ENCODE measurements at regions not wholly inside any gene's neighbourhood (a gene's known extent, or its start where the extent isn't known, plus 50 kb on each side); places are given as distances from the start of the nearest gene placed in this dataset.

- H3K9me3 ChIP-seq = no peaks in the 10 kb centered on the region
- no peak for TF ChIP-seq CTCF (IDR thresholded peaks at IDR 0.05)
- no peak for TF ChIP-seq POLR2A (IDR thresholded peaks at IDR 0.05)
- H3K27ac ChIP-seq = no peak overlapping the region
- intact Hi-C loops (cut with DNase I; ENCODE audit: low total_unique reads) = no loop called here
- H3K4me3 ChIP-seq = no peak overlapping the region
- no peaks in the 10 kb centered on the region for H3K4me1 ChIP-seq
- no peaks in the 10 kb centered on the region for H3K27me3 ChIP-seq
- H3K36me3 ChIP-seq = no peaks in the 10 kb centered on the region
- no peak for DNase-seq
Measured at GRCh38 chr2:53018825-53019425, 748.7 kb upstream of the CHAC2 start.

GRCh38 chr2:53006980-53007379, 760.6 kb upstream of the CHAC2 start:
- no peak for DNase-seq
- intact Hi-C loops (cut with DNase I; ENCODE audit: low total_unique reads) = no loop called here
- H3K36me3 ChIP-seq = no peaks in the 10 kb centered on the region
- no peak overlapping the region for H3K27ac ChIP-seq
- no peaks in the 10 kb centered on the region for H3K4me1 ChIP-seq
- TF ChIP-seq POLR2A (IDR thresholded peaks at IDR 0.05) (no peak), CTCF (IDR thresholded peaks at IDR 0.05) (no peak)
- H3K4me3 ChIP-seq = no peak overlapping the region
- H3K9me3 ChIP-seq = no peaks in the 10 kb centered on the region
- H3K27me3 ChIP-seq = no peaks in the 10 kb centered on the region

- no peaks in the 10 kb centered on the region for H3K9me3 ChIP-seq
- intact Hi-C loops (cut with DNase I; ENCODE audit: low total_unique reads) = no loop called here
- no peak for TF ChIP-seq POLR2A (IDR thresholded peaks at IDR 0.05)
- DNase-seq = no peak
- H3K4me3 ChIP-seq = no peak overlapping the region
- H3K27me3 ChIP-seq = no peaks in the 10 kb centered on the region
- no peaks in the 10 kb centered on the region for H3K4me1 ChIP-seq
- H3K27ac ChIP-seq = no peak overlapping the region
- H3K36me3 ChIP-seq = no peaks in the 10 kb centered on the region
Measured at GRCh38 chr2:53004413-53004812, 763.2 kb upstream of the CHAC2 start.

- H3K9me3 ChIP-seq = no peaks in the 10 kb centered on the region
- H3K4me3 ChIP-seq = no peak overlapping the region
- H3K4me1 ChIP-seq = no peaks in the 10 kb centered on the region
- no peak overlapping the region for H3K27ac ChIP-seq
- H3K36me3 ChIP-seq = no peaks in the 10 kb centered on the region
- H3K27me3 ChIP-seq = no peaks in the 10 kb centered on the region
- intact Hi-C loops (cut with DNase I; ENCODE audit: low total_unique reads) = no loop called here
- no peak for DNase-seq
- no peak for TF ChIP-seq CTCF (IDR thresholded peaks at IDR 0.05)
- no peak for TF ChIP-seq POLR2A (IDR thresholded peaks at IDR 0.05)
Measured at GRCh38 chr2:52995424-52995823, 772.2 kb upstream of the CHAC2 start.

- intact Hi-C loops (cut with DNase I; ENCODE audit: low total_unique reads) = no loop called here
- Histone ChIP-seq H3K36me3 (no peaks in the 10 kb centered on the region), H3K27ac (no peak overlapping the region), H3K4me3 (no peak overlapping the region), H3K9me3 (no peaks in the 10 kb centered on the region), H3K4me1 (no peaks in the 10 kb centered on the region), H3K27me3 (no peaks in the 10 kb centered on the region)
- DNase-seq = no peak
- TF ChIP-seq POLR2A (IDR thresholded peaks at IDR 0.05) (no peak), CTCF (IDR thresholded peaks at IDR 0.05) (no peak)
Measured at GRCh38 chr2:52976143-52976949, 791.3 kb upstream of the CHAC2 start.
